HG02973 (cell line): ENCODE measurements at regions not wholly inside any gene's neighbourhood (a gene's known extent, or its start where the extent isn't known, plus 50 kb on each side); places are given as distances from the start of the nearest gene placed in this dataset.

Experiments
- ATAC-seq: cut with Tn5 transposase; IDR thresholded peaks from one replicate; pipeline ENCODE4 v1.9.1; 2021; ENCODE audit warnings: moderate library complexity; ENCODE audit not compliant: unreplicated experiment

DNA sequence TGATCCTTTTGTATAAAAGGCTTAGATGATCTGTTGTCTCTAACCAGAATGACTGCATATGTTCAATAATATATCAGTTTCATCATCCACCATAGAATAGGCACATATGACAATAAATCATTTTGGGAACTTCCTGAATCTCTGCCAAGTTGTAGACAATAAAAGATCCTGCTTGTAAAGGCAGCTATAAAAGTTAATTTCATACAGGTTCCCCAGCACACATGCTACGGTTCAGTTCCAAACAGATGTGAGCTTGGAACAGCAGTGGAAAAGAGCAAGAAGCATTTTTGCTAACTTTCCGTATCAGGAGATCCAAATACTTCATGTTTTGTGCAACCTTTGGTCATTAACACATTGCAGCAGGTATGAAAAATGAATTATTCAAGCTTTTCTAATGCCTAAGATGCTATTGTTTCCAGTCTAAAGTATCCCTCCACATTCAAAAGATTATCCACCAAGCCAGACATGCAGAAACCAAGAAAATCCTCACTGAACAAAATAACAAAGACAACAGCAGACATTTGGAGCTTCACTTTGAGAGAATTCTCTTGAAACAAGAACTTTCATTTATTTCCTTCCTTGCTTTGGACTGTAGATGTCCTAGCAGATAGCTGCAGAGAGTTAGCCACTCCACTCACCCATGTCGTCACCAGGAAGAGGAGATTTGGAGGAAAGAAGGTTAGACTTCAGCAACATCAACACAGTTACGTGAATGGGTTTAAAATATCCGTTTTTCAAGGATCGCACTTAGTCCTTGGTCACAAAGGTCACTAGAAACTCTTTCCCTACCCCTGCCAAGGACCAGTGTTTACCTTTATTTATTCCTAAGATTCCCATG is 453.5 kb upstream of the JARID2 start:
- no peak for ATAC-seq

DNA sequence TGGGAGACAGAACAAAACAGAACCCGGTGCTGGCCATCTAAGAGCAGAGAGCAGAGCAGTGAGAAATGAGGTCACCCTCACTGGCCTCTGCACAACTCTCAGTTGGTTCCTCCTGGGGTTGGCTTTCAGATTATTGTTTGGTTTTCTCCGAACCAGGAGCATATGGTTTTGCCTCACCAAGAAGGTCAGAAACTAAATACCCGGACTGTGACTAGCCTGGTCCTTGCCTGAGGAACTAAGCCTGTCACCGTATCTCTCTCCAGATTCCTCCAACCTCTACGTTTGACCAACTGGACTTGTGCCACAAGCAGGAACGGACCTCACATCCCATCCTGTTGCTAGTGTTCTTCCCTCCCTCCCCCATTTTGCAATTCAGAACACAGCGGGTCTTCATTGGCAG is 450.4 kb upstream of the JARID2 start:
- no peak for ATAC-seq

DNA sequence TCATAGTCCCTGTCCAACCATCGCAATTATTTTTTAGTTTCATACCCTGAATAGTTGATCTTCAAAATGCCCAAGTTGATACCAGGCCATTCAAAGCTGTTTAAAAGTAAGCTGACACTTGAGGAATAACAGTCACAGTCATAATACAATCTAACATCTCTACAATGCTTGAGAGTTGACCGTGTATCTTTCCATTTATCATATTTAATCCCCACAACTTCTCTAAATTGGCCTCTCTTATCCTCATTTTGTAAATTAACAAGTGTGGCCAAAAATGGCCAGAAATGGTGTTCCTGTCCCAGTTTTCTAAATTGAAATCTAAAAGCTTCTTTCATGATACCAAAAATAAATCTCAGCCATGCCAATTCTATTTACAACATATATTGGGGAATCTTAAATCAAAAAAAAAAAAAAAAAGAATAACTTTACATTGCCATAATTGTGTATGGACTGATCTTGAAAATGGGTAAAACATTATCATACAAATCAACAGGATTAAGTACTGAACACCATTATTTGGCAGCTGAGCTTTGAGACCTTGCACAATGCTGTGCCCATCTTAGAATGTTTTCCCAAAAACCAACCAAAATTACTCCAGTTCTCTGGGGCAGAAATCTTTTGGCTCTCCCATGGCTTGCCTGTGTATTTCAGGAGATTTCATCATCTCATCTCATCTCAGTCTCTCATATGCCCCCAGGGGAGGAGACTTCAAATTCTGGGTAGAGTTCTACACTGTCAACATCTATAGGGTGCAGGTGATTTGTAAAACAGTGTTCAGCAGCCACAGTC is 448.7 kb upstream of the JARID2 start:
- no peak for ATAC-seq

DNA sequence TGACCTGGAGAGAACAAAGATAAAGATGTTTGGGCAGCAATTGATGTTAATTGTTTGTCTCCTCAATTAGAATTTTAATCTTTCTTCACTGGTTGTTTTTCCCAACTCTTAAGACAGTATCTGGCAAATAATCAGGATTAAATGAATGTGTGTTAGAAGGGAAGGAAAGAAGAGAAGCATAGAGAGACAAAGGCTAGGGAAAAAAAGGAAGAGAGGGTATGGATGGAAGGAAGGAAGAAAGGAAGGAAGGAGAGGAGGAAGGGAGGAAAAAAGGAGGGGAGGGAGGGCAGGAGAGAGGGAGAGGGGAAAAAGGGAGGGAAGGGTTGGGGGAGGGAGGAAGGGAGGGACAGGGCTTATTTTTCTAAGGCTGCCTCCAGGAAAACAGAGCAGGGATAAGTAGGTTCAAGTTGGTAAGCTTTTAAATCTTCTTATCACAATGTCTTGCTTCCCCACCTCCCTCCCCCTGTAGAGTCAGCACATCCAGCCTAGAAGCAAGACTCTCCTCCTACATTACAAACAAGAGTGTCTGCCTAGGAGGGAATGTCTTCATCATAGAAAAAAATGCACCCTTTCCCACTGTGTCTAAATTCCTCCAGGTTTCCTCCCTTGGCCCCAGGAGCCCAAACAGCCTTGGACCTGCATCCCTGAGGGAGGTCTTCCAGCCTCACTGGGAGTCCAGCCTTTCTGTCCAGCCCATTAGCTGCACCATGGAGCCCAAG is 447.8 kb upstream of the JARID2 start:
- ATAC-seq = no peak

DNA sequence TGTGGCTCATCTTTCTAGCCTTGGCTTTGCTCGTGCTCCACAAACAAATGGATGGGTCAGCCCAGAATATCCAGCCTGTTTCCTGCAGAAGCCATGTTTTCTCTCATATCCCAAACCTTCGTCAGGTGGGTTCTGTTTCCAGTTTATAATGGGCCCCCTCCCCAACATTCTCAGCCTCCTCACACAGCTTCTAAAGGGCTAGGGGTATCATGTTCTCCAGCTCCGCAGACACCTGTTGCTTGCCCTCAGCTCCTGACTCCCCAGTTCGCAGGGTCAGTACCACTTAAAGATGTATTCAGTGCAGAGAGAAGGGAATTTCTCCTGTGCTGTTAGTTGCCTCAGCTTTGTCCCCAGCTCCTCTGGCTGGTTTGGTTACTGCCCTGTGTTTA is 447.3 kb upstream of the JARID2 start:
- no peak for ATAC-seq

DNA sequence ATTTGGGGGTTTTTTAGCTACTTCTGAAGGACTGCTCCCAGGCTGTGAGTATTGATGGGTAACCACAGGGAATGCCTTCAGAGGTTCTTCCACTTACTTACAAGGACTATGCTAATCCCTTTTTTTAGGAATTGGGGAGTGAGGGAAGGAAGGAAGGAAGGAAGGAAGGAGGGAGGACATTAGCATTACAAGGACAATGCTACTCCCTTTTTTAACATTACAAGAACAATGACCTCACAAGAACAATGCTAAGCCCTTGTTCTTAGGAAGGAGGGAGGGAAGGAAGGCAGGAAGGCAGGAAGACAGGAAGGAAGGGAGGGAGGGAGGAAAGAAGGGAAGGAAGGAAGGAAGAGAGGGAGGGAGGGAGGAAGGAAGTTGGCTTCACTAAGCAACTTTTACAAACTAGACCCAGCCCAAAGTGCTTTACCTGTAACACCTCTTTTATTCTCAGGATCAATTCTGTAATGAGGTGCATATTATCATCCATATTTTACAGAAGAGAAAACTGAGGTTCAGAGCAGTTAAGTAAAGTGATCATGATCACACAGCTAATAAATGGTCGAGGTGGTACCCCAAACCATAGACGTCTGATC is 446.8 kb upstream of the JARID2 start:
- ATAC-seq = no peak

DNA sequence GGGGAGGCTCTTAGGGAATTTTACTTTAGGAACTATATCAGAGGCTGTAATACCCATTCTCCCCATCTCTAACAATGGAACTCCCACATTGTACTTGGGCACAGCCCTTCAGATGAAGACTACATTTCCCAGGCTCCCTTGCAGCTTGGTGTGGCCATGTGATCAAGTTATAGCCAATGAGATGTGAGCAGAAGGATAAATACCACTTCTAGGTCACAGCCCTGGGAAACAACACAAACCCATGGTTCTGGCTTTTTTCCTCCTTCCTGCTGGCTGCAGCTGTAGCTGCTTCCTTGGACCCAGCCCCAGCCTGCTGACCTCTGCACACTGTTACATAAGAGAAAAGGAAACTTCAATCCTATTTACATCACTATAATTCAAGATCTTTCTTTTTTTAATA is 445.9 kb upstream of the JARID2 start:
- ATAC-seq = peak; percentile 63

DNA sequence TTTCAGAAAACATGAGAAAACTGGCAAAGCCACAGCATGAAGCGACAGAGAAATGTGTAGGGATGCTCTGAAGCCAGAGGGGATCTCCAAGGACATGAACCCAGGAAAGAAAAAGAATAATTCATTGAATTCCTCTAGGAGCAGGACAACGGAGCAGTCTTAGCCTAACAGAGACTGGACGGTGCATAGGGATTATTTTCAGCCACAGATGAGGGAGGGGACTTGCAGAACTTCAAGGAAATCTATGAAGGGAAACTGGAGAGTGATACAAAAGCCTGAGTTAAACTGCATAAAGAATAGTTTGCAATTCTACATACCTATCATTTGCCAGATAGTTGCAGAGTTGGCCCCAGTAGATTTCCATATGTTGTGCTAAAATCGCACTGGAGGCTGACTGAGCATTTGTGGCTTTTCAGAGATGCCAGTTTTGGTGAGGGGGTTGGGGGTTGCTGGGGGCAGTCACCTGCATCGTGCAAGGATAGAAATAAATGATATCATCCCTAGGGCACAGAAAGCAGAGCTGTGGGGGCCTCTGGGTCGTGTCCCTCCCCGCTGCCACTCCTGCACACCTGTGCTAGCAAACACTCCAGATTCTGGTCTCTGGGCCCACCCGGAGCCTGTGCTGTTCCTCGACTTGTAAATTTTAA is 443.2 kb upstream of the JARID2 start:
- no peak for ATAC-seq

DNA sequence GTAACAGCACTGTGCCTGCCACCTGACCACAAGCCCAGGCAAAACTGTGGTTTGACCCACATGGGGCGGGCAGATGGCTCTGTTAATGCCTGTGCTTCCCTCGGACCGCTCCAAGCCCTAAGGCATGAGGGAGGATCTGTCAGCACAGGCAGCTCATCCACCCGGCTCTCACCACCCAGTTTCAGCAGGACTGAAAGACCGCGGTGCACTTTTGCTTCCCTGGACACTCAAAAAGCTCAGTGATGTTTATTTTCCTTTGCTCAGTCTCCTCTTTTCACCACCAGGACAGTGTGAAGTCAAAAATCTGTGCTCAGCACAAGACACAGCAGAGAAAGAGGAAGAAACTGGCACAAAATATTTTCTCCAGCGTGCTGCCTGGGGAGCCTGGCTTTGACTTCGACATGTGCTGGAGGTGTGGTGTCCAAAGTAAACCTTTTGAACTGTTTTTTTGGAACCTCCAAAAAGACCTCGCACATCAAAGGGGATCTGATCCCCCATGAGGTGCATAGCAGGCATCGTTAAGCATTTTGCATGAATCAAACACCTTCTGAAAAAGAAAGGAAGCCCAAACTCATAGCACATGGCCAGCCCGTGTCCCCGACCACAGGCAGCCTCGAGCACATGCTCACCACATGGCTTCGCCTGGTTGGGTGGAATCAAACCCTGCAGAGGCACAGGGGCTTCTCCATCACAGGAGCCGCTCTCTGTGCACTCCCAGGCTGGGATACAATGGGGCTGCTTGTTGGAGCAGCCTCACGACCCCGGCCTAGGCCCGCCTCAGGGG is 441.7 kb upstream of the JARID2 start:
- ATAC-seq = no peak

DNA sequence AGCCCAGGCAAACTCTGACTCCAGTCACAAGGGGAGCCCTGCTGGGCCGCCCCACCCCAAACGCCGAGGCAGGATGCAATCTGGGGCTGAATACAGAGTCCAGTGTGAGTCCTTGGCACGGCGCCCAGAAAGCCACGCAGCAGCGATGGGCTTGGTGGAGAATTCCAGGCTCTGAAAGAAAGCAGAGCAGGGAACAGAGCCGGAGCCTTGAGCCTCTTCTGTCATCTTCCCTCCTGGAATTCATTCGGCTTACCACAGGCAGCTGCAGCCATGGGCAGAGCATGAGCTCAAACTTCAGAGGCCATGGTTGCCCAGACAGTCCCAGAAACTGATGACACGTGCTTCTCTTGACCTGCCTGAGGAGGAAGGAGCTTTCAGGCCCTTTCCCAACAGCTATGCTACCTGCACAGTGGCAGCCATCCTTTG is 441.1 kb upstream of the JARID2 start:
- no peak for ATAC-seq

DNA sequence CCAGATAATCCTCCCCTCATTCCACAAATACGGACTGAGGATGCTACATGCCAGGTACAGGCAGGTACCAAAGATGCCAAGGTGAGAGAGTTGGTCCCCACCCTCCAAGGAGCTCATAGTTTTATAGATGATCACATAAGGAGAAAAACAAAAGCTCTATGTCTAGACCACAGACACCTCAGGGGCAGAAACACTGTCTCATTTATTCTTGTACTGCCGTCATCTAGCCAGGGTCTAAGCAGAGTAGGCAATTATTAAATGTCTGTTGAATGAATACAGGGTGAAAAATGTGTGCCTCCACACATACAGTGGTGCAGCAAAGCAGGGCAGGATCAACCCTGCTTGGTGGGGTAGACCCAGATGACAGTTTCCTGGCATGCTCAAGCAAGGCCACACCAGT is 439.8 kb upstream of the JARID2 start:
- ATAC-seq = no peak

DNA sequence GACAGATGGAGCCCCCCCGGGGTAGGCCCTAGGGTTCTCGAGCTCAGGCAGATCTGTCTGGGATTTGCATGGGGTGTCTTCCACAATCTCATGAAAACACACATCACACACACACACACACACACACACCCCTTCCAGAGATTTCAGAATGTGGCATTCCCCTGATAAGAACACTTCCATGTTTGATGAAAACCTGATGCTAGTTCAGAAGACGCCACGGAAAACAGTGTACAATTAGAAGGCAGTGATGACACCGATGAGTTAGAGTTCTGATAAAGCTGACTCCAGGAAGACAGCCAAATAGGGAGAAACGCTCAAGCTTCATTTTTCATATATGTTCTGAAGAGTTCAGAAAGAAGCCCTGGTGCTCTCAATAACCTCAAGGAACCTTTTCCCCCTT is 438.7 kb upstream of the JARID2 start:
- no peak for ATAC-seq

DNA sequence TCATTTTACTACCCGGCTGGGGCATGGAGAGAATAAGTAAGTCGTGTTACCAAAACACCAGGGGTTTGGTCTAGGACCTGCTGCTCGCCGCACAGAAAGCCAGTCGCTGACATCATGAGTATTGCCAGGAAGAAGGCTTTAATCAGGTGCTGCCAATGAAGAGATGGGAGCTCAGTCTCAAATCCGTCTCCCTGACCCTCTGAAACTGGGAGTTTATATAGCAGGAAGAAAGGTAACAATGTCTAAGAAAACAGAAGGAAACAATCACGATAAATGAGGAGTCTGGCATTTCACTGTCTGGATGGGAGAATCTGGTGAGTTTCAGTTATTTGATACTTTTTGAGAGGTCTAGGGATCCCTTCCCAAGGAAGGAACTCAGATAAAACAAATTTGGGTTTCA is 437.9 kb upstream of the JARID2 start:
- ATAC-seq = no peak

DNA sequence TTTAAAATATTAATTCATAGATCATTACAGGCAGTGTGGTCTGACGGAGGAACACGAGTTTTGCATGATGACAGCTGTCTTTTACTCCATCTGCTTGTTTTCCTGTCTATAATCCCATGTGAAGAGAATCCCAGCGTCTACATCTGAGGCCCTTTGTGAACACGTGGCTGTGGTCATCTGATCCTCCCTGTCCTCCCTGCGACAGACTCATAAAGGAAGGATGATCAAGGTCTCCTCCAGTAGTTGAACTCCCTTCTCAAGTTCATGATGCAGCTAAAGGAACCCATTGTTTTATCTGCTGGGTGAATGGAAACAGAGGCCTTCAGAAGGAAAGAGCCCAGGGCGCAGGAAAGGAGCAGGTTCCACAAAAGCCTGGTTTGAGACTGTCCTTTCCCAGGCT is 435.8 kb upstream of the JARID2 start:
- ATAC-seq = no peak

DNA sequence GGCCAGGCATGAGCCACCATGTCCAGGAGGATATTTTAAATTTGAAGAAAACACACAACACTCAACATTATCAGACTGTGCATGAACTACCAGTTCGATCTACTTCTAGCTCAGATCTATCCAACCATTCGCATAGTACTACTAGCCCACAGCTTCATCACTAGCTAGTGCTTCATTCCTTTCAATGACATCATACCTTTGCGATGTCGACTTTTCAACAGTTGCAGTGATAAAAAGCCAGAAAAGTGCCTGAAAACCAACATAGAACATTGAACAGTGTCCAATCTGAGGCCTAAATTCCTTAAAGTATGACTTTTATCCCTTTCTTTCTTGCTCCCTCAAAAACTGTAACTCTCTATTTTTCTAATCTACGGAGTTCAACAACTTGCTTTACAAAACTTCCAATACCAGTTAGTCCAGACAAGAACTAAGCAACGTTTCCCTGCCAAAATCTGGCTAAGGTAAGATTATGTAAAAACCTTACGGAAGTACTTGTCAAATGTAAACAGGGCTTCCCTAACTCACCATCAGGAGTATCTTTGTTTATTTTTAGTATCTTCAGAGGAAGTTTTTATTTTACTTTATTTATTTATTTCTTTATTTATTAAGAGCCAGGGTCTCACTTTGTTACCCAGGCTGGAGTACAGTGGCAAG is 434.0 kb upstream of the JARID2 start:
- ATAC-seq = no peak

DNA sequence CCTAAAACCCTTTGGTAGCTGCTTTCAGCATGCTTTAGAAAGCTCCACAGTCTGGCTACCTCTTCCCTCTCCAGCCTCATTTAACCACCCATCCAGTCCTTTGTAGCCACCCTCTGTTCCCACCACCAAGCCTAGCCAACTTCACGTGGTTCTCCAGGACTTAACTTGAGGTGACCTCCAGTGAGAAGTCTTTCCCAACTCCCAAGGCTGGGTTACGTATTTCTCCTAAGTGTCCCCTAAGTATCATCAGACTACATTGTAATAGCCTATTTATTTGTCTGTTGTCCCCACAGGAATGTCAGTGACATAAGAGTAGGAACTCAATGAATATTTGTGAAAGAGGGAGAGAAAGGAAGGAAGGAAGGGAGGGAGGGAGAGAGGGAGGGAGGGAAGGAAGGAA is 431.9 kb upstream of the JARID2 start:
- ATAC-seq = no peak

DNA sequence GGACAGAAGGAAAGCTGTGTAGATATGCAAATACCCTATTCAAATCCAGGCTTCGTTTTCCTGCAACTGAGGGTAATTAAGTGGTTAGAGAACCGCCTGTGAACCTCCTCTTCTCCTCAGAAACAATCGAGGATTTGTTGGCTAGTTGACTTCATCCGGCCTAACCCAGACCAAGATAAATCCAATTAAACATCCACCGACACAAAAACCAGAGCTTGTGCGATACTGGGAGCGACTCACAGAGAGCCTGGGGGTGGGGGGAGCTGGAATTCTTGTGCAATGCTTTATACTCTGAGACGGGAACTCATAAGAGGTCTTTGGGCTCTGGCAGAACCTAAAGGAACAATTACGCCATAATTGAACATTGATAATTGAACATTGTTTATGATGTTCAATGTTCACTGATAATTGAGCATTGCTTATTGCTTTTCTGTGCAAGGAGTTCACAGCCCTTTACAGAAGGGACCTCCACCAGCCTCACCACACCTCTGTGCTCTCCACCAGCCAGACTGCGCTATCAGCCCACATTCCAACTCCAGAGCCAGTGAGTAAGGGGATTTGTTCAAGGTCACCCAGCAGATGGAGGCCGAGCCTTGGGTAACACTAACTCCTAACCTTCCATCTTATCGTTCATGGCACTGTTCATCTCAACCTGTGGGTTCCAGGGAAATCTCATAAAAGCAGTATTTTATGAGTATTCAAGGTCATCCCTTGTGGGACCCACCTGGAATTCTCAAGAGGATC is 429.6 kb upstream of the JARID2 start:
- ATAC-seq = no peak

DNA sequence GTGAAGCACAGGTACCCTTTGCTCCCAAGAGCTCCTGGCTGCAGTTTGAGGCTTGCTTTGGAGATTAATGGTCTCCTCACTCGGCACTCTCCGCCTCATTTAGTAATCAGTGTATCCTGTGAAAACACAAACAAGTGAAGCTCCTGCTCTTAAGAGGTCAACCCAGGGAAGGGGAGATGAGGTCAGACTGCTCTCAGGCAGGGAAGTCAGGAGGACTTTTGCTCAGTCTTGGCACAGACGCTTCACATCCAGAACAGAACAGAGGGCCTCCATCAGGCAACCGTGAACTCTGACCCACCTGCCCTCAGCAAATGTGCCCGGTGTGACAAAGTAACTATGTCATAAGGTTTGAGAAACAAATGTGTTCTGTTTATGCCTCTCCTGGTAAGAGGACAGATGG is 428.8 kb upstream of the JARID2 start:
- ATAC-seq = no peak

DNA sequence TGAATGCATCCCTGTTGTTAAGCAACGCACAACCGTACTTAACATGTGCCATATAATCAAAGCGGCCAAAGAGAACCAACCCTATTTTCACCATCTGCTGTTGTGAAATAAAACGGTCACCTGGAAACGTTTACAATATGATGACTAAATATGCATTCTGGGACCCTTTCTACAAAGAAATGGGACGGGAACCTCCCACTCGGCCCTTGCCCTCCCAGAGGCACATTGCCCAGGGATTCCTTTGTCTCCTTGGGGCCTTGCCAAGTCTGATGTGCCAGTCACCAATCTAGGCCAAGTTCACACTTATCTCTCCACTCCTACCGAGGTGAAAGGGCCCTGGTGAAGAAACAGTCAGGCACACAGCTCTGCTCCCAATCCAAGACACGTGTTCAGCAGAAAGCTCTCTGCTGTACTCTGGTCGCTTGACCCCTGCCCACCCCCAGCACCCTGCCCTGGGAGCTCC is 427.4 kb upstream of the JARID2 start:
- no peak for ATAC-seq
